Suppressor macrophage treated with lipopolysaccharide for 4 hours (primary cell): ENCODE measurements at regions not wholly inside any gene's neighbourhood (a gene's known extent, or its start where the extent isn't known, plus 50 kb on each side); places are given as distances from the start of the nearest gene placed in this dataset.

Experiments used
- DNase-seq: peaks from one replicate; pipeline ENCODE4 v3.0.0-alpha.2; 2020

- DNase-seq: no peak
These were observed 533.0 kb upstream of the PRMT6 start for GRCh38 chr1:106523497-106523896.

GRCh38 chr1:106524631-106525030 is 531.8 kb upstream of the PRMT6 start:
- no peak for DNase-seq

GRCh38 chr1:106526650-106527049 is 529.8 kb upstream of the PRMT6 start:
- no peak for DNase-seq

DNA sequence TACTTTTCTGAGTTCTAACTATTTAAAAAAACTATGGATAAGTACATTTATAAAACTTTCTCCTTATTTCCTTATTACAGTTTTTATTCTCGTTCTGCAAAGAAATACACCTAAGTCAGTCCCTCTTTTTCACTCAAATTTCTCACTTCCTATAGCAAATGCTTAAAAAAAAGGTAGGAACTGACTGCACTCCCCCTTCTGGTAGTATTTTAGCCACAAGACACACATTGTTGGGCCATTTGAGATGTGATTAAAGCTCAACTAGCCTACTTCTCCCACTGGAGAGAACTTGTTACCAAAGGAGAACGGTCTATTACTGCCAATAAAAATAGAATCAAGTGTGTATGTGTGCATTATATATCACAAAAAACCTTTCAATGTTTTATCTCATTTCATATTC is 521.9 kb upstream of the PRMT6 start:
- DNase-seq: no peak

DNA sequence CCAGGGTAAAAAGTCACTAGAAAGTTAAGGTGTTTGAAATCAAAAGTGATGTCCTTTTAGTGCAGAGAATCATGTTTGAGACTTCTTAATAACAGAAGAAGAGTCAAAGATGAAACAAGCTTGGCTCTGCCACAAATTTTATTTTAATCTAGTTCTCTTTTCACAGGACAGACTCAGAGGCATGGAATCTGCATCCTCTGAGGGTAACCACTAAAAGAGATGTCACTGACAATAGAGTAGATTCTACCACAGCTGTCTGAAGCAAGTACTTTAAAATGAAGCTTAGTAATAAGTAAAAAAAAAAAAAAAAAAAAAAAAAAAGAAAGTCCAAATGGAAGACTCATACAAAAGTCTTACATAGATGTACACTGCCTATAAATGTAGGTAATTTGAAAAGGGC is 519.7 kb upstream of the PRMT6 start:
- DNase-seq: no peak

DNA sequence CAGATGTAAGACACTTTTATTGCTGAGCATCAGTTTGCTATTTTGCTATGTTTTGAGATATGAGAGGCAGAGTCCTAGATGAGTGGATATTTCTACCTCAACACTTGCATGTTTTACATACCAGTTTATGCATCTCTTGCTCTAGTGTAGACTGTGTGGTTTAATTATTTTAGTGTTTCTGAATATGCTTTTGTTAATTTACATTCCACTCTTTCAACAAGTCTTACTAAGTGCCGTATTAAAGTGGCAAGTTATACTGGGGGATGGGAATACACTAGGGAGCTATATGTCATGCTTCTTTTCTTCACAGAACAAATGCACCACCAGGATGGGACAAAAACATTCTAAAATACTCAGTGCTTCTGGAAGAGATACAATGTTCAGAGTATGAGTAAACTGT is 507.7 kb upstream of the PRMT6 start:
- no peak for DNase-seq

DNA sequence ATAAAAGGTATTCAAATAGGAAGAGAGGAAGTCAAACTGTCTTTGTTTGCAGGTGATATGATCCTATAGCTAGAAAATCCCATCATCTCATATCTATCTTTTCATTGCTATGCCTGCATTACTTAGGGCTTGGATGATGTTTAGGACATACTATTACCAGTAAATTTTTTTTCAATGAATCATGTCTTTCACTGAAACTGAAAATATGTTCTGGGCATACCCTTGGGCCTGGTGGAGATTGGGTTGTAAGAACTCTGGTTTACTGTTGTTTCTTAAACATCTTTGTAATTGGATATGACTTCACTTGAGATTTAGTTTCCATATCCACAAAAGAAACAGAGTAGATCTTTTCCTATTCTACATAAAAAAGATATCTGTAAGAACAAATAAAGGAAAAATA is 502.2 kb upstream of the PRMT6 start:
- no peak for DNase-seq

GRCh38 chr1:106555571-106555970 is 500.9 kb upstream of the PRMT6 start:
- DNase-seq: no peak

DNA sequence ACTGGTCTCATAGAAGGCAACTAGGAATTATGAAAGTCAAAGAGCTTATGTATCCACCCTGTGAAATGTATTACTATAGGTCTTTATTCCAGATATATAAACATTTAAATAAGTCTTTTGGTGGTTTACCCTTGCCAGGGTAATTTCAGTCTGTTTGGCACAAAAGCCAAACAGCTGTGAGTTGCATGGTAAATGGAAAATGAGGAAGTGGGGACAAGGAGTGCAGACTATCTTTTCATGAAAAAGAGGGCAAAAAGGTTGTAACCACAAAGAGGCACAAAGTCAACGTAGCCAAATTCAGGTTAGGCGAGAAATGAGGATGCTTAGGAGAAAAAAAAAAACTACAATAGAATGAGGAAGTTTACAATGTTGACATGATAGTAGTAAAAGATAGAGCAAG is 492.3 kb upstream of the PRMT6 start:
- DNase-seq: no peak

DNA sequence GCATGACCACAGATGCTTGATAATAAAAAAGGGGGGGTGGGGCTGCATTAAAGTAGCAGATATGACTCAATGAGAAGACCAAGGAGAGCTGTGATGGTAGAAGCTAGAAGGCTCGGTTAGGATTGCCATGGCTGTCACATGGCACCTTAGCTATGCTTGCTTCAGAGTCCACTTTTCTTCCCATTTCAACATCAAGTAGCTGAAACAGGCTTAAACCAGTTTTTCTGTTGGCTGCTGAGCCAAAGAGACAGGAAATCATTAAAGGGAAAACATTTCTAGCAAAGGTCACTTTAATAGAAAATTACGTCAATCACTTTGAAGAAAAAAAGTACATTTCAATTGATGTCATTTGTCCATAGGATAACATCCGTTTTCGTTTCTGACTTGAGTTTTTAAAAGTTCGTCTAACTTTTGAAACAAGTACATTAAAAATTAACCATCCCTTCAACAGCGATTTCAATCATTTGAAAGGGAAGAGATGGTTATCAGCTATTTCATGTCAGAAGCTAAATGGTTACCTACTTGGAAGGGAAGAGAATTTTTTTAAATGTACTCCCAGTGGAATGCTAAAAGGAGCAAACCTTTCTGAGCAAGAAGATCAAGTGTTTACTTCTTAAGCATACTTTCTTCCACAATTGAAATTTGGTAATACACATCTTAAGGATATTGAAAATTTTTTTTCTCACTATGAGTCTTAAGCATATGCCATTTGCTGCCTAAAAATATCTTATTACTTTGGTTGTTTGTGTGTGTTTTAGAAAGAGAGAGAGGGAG is 488.1 kb upstream of the PRMT6 start:
- no peak for DNase-seq

DNA sequence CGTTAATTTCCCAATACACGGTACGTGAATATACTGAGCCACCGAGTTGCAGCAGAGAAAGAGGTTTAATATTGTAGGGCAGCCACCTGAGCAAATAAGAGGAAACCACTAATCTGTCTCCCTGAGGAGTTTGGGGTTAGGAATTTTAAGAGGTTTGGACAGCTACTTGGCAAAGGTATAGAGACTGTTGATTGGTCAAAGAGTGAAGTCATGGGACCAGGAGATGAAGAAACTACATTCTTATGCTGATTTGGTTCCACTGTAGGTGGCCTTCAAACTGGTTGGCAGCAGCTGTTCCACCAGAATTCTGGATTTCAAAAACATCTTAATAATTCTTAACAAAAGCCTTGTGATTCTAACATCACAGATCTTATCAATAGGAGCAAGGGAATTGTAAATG is 485.4 kb upstream of the PRMT6 start:
- DNase-seq: no peak

DNA sequence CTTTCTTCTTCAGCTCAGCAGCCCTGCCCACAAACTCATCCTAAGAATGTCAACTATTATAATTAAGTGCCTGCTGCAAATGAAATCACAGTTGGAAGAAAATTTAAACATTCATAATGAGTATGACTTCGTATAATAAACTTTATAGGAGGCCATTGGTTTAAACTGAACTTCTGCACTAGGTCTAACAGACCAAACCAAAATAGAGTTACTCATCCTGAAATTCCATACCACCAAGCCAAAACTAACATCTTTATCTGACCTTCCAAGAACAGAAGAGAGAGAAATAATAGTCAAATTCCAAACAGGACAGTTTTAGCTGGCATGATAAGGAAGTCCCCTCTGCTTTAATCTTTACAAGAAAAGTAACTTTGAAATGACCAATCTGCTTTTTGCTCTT is 472.4 kb upstream of the PRMT6 start:
- no peak for DNase-seq

DNA sequence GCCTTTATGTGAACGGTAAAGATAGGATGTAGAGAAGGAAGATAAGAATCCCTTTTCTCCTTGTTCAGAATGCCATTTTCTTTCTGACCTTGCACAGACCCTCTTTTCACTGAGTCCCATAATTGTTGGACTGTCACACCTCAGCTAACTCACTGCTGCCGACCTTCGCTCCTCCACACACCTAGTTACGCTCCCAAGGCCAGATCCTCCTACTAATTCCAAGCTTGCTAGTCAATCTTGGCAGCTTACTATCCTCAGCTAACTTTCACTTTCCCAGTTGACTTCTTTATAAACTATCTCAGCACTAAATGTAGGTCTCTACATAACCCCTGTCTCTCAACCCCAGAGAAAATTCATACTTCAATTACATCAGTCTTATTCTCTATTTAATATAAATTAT is 471.8 kb upstream of the PRMT6 start:
- no peak for DNase-seq

GRCh38 chr1:106600626-106601025 is 455.8 kb upstream of the PRMT6 start:
- DNase-seq: no peak

GRCh38 chr1:106603616-106604015 is 452.9 kb upstream of the PRMT6 start:
- DNase-seq: no peak

DNA sequence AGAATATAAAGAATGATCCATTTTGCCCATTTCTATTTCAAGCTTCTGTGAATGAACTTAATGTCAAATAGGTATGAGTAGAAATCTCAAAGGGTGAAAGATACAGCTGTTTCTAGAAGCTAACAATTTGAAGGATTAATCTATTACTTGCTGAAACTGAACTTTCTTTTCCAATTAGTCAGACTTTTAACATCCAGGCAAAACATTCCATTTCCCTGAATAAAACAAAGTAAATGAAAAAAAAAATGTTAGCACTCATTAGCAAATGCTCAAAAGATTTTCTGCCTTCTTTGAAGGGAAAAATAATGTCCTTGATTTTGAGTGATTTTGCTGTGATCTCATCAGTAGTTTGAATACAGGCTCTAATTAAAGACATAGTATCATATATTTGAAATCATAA is 447.6 kb upstream of the PRMT6 start:
- no peak for DNase-seq

- DNase-seq: no peak
These were observed 443.4 kb upstream of the PRMT6 start for GRCh38 chr1:106613068-106613467.

DNA sequence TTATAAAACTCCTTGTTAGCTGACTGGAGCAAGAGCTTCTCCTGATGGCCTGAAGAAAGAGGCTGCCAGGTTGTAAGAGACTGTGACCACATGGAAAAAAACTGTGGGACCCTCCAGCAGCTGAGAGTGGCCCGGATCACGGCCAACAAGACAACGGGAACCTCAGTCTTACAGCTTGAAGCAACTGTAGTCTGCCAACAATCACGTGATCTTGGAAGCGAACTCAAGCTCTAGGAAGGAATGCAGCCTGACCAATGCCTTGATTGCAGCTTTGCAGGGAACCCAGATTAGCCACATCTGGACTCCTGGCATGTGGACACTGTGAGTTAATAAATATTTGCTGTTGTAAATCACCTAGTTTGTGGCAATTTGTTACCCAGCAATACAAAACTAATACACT is 442.6 kb upstream of the PRMT6 start:
- no peak for DNase-seq

GRCh38 chr1:106615473-106615872 is 441.0 kb upstream of the PRMT6 start:
- no peak for DNase-seq

DNA sequence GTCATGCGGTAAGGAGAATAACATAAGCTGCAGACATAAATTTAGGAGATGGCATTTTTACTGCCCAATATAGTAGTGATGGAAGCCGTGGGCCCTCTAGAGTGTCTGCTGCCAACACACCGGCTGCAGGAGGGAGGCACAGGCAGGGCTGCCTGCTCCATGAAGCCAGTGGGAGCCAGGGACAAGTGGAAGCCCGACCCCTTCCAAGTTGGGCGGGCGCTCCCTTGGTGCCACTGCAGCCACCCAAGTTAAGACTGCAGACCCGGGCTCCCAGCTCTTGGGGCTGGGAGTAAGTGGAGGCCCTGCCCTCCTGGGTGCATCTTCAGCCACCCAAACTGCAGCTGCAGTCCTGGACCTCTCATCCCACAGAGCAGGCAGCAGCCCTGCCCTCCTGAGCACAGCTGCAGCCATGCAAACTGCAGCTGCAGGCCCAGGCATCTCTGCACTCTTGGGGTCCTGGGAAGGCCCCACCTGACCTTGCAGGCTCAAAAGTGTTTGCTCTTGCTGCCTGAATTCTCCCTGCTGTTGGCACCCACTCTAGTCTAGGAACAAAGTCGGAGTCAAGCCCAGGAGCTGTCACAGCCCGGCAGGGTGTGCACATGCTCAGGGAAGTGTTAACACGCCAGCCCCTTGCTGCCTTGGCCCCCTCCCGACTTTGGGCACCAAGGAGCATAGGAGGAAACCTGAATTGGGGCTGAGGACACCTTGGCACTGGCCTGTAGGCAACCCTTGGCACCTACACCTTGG is 437.2 kb upstream of the PRMT6 start:
- DNase-seq: no peak

- DNase-seq: no peak
These were observed 436.7 kb upstream of the PRMT6 start for GRCh38 chr1:106619827-106620134.

DNA sequence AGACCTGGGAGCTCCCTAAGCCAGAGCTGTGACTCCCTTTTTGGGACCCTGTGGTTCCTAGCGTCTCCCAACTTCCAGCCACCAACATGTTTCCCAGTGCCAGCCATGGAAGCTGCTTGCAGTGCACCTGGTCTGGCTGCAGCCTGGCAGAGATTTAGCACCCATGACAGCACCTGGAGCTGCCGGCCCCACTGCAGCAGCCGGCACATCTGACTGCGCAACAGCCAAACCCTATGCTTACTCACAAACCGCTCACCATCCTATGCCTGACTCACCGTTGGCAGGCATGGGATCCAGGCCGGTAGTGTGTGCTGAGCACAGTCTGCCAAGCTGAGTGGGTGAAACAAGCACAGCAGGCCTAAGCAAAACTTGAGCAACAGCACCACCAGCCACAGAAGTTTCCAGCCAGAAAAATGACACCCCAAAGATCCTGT is 435.9 kb upstream of the PRMT6 start:
- no peak for DNase-seq

GRCh38 chr1:106621853-106622252 is 434.6 kb upstream of the PRMT6 start:
- no peak for DNase-seq

DNA sequence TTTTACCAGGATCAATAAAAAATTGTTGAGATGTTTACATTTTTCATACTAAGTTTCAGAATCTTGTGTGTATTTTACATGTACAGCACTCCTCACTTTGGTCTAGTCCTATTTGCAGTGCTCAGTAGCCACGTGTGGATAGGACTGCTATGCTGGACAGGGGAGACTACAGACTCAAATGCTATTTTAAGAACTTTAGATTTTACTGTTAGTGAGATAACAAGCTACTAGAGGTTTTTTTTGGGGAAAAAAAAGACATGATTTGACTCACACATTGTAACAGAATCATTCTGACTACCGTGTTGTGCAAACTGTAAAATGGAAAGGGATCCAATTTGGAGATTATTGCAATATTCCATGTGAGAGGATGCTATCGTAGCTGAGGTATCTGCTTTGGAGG is 418.9 kb upstream of the PRMT6 start:
- no peak for DNase-seq

DNA sequence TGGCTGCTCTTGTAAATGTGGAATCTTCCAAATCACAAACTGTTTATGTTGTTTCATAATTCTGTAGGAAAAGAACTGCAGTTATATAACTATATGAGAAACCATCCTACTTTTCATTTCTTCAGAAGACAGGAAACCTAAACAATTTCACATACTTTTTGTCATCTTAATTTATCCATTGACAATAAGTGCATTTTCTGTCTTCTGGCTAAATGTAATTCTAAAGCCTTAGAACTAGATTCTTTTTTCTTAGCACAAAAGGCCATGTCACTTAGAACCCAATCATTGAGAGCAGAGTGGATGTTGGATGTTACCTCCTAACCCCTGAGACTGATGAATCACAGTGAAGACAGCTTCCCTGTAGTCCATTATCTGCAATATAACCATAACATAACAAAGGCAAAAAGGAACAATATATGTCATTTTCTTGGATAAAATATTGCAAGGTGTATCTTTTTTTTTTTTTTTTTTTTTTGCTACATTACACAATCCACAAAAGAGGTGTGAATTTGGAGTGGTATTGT is 410.2 kb upstream of the PRMT6 start:
- no peak for DNase-seq
